ENCODE measurements at regions not wholly inside any gene's neighbourhood (a gene's known extent, or its start where the extent isn't known, plus 50 kb on each side); places are given as distances from the start of the nearest gene placed in this dataset.

DNA sequence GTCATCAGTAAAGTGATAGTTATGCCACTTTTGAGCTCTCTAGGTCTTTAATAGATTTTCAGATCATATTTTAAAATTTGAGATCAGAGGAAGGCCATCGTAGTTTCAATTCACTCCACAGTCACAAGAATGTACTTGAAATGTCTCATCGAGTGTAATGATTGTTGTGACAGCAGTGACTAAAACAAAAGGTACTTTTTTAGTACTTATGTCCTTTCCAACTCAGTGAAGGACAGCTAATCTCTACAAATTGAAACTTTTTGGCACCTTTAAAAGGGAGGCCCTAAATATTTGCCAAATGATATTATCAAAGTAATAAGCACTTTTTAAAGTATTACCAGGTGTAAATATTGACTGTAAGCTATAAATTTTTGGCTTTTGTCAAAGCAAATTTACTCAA lies 702.9 kb upstream of the GRM3 start:
- no peak for TF ChIP-seq POLR2A (IDR thresholded peaks at IDR 0.05)
- TF ChIP-seq, protein P1, sequence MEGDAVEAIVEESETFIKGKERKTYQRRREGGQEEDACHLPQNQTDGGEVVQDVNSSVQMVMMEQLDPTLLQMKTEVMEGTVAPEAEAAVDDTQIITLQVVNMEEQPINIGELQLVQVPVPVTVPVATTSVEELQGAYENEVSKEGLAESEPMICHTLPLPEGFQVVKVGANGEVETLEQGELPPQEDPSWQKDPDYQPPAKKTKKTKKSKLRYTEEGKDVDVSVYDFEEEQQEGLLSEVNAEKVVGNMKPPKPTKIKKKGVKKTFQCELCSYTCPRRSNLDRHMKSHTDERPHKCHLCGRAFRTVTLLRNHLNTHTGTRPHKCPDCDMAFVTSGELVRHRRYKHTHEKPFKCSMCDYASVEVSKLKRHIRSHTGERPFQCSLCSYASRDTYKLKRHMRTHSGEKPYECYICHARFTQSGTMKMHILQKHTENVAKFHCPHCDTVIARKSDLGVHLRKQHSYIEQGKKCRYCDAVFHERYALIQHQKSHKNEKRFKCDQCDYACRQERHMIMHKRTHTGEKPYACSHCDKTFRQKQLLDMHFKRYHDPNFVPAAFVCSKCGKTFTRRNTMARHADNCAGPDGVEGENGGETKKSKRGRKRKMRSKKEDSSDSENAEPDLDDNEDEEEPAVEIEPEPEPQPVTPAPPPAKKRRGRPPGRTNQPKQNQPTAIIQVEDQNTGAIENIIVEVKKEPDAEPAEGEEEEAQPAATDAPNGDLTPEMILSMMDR (IDR thresholded peaks at IDR 0.05): no peak
- TF ChIP-seq POLR2AphosphoS5 (IDR thresholded peaks at IDR 0.05): no peak
- Histone ChIP-seq H3K36me3 (peaks cover 4% of the 10 kb centered on the region), H3K27me3 (no peaks in the 10 kb centered on the region), H3K4me1 (no peaks in the 10 kb centered on the region), H3K27ac (no peak overlapping the region), H3K9me3 (peaks cover 0 to 6% of the 10 kb centered on the region in 2 donors), H3K4me3 (no peak overlapping the region)
- intact Hi-C loops (cut with DNase I; ENCODE audit: low total_unique reads): no loop called here
- DNase-seq (ENCODE audit: low spot score in 2 of 2): no peak

DNA sequence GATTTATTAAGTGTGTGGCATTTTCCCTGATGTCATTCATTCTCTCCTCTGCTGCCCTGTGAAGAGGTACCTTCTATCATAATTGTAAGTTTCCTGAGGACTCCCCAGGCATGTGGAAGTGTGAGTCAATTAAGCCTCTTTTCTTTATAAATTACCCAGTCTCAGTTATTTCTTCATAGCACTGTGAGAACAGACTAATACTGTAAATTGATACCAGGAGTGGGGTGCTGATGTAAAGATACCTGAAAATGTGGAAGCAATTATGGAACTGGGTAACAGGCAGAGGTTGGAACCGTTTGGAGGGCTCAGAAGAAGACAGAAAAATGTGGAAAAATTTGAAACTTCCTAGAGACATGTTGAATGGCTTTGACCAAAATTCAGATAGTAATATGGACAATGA lies 711.8 kb upstream of the GRM3 start:
- Histone ChIP-seq H3K4me3 (no peak overlapping the region), H3K27me3 (no peaks in the 10 kb centered on the region), H3K4me1 (no peaks in the 10 kb centered on the region), H3K36me3 (no peaks in the 10 kb centered on the region), H3K9me3 (peaks cover 0 to 11% of the 10 kb centered on the region in 2 donors), H3K27ac (no peak overlapping the region)
- no peak for DNase-seq (ENCODE audit: low spot score in 2 of 2)
- intact Hi-C loops (cut with DNase I; ENCODE audit: low total_unique reads): no loop called here
- no peak for TF ChIP-seq POLR2A (IDR thresholded peaks at IDR 0.05)
- TF ChIP-seq POLR2AphosphoS5 (IDR thresholded peaks at IDR 0.05): no peak
- TF ChIP-seq, protein P1 (IDR thresholded peaks at IDR 0.05): no peak

DNA sequence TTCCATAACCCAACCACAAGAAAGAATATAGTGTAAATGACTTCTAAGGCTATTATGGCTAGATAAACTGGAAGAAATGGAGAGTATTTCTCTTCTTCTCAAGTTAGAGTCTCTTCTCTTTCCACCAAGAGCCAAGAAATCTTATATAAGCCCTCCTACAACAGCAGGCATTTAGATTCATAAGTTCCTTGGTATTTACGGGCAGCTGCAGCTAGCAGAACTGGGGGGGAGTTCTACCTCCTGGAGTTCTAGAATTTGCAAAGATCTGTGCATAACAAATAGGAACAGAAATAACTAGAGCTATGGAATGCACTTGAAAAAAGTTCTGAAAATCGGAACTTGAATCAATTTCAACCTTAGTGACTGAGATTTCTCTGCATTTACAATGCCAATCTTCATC lies 715.2 kb upstream of the GRM3 start:
- intact Hi-C loops (cut with DNase I; ENCODE audit: low total_unique reads): no loop called here
- H3K36me3 ChIP-seq: no peaks in the 10 kb centered on the region
- no peak overlapping the region for H3K4me3 ChIP-seq
- H3K27me3 ChIP-seq: no peaks in the 10 kb centered on the region
- H3K4me1 ChIP-seq: no peaks in the 10 kb centered on the region
- TF ChIP-seq POLR2A (IDR thresholded peaks at IDR 0.05) (no peak), POLR2AphosphoS5 (IDR thresholded peaks at IDR 0.05) (no peak)
- H3K27ac ChIP-seq: no peak overlapping the region
- DNase-seq (ENCODE audit: low spot score in 2 of 2): no peak
- peaks cover 0 to 5% of the 10 kb centered on the region in 2 donors for H3K9me3 ChIP-seq

DNA sequence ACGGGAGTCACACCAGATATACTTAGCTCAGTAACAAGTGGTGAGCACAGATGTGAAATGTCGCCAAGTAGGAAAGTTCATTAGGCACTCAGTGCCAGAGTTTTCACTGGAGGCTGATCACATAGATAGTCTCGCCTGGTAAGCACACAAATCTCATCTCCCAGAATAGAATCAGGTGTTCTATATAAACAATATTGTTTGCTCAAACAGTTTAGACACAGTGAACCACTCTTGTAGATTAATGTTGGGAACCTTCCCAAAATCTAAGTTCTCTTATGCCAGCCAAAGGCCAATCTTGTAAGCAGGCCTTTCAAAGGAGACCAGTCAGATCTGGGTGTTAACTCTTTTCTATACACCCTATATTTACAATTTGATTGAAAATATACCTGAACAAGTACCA lies 716.5 kb upstream of the GRM3 start:
- intact Hi-C loops (cut with DNase I; ENCODE audit: low total_unique reads): no loop called here
- no peak overlapping the region for H3K4me3 ChIP-seq
- H3K27ac ChIP-seq: no peak overlapping the region
- H3K27me3 ChIP-seq: no peaks in the 10 kb centered on the region
- H3K4me1 ChIP-seq: no peaks in the 10 kb centered on the region
- no peaks in the 10 kb centered on the region for H3K36me3 ChIP-seq
- TF ChIP-seq, protein P1 (IDR thresholded peaks at IDR 0.05): no peak
- no peak for TF ChIP-seq POLR2A (IDR thresholded peaks at IDR 0.05)
- no peak for TF ChIP-seq POLR2AphosphoS5 (IDR thresholded peaks at IDR 0.05)
- no peaks in the 10 kb centered on the region for H3K9me3 ChIP-seq
- no peak for DNase-seq (ENCODE audit: low spot score in 2 of 2)

DNA sequence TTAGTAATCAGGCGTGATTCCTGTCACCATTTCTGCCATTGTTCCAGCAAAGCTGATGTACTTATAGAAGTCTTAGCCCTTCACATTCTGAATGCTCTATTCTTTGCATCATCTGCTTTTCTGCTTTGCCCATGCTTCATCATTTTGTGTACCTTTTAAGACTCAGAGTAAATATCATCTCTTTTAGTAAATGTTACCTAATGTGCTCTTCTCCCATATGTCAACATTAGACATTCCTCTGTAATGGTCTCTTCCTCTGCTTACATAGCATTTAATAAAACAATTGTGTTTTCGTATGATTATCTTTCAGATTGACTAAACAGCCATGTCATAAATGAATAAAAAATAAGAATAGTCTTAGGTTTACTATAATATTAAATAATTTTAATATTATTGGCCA lies 719.6 kb upstream of the GRM3 start:
- H3K27ac ChIP-seq: no peak overlapping the region

More for the DNA sequence above, 719.6 kb upstream of the GRM3 start:
- H3K4me1 ChIP-seq: no peaks in the 10 kb centered on the region
- H3K9me3 ChIP-seq: no peaks in the 10 kb centered on the region
- no peaks in the 10 kb centered on the region for H3K36me3 ChIP-seq
- H3K4me3 ChIP-seq: no peak overlapping the region
- intact Hi-C loops (cut with DNase I; ENCODE audit: low total_unique reads): no loop called here
- no peak for TF ChIP-seq POLR2AphosphoS5 (IDR thresholded peaks at IDR 0.05)
- TF ChIP-seq, protein P1 (IDR thresholded peaks at IDR 0.05): no peak
- TF ChIP-seq POLR2A (IDR thresholded peaks at IDR 0.05): no peak
- no peaks in the 10 kb centered on the region for H3K27me3 ChIP-seq
- DNase-seq (ENCODE audit: low spot score in 2 of 2): no peak

Measured in breast epithelium (tissue), 4 donors.